Omental fat pad (tissue), 3 donors: ENCODE measurements at regions not wholly inside any gene's neighbourhood (a gene's known extent, or its start where the extent isn't known, plus 50 kb on each side); places are given as distances from the start of the nearest gene placed in this dataset.
"Not testable (repeated sequence)": the region's sequence is repeated elsewhere in the genome, so short reads cannot be mapped to it uniquely, and the experiment has no call there.

Experiments used
- ATAC-seq: fragments of 150-250 bp; one replicate; pipeline ENCODE4 v1.9.1; 2016; ENCODE audit warnings: mild to moderate bottlenecking, moderate library complexity; ENCODE audit not compliant: low FRiP score
- DNase-seq: peaks from one replicate; pipeline ENCODE4 v3.0.0-alpha.2; 2019; ENCODE audit warnings: low spot score
- TF ChIP-seq, protein P1 (sequence below), 3 donors: fragments of 450-650 bp; IDR thresholded peaks; one replicate each; pipeline ENCODE4 v1.5.1; 2016 to 2017; ENCODE audit warnings: antibody characterized with exemption in 3 of 3, mild to moderate bottlenecking in 3 of 3, moderate library complexity in 2 of 3

DNA sequence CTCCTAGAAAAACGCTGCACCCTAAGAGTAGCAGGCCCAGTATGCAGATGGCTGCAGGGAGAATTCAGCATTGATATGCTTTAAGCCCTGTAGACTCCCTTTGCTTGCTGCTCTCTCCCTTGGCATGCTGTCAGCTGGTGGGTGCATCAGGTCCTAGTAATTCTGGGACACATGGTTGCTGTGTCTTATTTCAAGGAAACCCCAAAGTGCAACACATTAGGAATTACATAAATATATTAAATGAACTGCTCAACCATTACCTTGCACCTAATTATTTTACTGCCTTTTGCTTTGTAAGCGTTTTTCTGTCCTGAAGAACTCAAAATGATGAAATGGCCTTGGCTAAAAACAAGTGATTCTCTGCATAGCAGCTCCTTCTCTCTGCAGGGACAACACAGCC is 516.3 kb downstream of the ZIC3 start:
- DNase-seq (no peak), ATAC-seq (no peak)
- TF ChIP-seq, protein P1, sequence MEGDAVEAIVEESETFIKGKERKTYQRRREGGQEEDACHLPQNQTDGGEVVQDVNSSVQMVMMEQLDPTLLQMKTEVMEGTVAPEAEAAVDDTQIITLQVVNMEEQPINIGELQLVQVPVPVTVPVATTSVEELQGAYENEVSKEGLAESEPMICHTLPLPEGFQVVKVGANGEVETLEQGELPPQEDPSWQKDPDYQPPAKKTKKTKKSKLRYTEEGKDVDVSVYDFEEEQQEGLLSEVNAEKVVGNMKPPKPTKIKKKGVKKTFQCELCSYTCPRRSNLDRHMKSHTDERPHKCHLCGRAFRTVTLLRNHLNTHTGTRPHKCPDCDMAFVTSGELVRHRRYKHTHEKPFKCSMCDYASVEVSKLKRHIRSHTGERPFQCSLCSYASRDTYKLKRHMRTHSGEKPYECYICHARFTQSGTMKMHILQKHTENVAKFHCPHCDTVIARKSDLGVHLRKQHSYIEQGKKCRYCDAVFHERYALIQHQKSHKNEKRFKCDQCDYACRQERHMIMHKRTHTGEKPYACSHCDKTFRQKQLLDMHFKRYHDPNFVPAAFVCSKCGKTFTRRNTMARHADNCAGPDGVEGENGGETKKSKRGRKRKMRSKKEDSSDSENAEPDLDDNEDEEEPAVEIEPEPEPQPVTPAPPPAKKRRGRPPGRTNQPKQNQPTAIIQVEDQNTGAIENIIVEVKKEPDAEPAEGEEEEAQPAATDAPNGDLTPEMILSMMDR (IDR thresholded peaks at IDR 0.05): no peak

DNA sequence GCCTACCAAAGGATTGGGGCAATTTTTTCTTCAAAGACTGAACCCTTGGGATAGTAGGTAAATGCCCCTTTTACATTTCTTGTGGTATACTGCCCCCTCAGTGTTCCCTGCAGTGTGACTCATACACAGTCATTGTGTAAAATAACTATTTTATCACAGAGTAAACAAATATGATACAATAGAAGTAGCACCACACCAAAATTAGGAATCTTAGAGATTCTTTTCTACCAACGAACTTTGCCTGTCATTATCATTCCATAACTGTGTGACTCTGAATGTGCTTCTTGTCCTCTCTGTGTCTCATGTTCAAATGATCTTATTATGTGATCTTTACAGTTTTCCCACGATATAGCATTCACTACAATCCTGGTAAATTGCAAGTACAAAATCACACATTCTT is 517.0 kb downstream of the ZIC3 start:
- no peak for ATAC-seq
- no peak for DNase-seq
- TF ChIP-seq, protein P1 (IDR thresholded peaks at IDR 0.05): no peak

DNA sequence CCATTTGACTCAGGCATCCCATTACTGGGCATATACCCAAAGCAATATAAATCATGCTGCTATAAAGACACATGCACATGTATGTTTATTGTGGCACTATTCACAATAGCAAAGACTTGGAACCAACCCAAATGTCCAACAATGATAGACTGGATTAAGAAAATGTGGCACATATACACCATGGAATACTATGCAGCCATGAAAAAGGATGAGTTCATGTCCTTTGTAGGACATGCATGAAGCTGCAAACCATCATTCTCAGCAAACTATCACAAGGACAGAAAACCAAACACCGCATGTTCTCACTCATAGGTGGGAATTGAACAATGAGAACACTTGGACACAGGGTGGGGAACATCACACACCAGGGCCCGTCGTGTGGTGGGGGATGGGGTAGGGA is 545.0 kb downstream of the ZIC3 start:
- not testable (repeated sequence) for DNase-seq, ATAC-seq

DNA sequence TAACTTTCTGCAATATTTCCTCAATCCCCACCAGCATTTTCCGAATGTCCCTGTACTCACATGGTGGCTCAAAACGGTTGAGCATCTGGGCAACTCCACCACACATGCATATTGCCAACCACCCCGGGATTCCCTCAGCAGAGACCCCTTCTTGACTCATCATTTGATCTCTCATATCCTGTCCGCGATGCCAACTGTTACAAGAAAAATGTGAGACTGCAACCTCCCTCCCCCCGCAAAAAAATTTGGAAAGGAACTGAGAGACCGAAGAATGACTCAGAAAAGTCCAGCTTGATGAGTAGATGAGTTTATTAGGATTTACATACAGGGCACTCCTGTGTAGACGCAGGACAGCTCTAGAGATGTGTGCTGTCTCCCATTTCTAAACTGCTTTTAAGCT is 561.4 kb downstream of the ZIC3 start:
- no peak for ATAC-seq
- TF ChIP-seq, protein P1 (IDR thresholded peaks at IDR 0.05): no peak
- no peak for DNase-seq

DNA sequence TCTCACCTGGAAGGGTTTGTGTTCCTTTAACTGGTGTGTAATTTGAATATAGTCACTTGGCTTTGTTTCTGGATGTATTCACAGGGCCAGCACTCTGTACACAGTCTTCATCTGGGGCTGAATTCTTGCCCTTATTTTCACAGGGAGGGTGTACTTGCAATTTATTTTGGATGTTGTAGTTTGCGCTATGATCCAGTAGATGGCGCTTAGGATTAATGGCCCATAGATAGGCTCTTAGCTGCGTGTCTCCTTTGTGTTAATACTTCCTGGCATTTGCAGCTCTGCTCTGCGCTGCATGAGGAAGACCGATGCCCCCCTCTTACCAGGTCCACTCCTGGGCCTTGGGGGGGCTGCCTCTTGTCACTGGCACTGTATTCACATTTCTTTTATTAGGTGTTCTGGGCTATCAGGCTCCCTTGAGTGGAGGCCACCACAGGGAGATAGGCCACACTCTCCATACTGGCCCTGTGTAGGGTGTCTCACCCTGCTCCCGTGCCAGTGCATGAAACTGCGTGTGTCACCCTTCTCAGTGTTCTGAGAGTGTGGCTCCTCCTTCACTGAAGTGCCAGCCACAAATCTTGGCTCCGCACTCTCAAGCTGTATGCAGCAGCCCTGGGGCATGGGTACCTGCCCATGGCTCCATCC is 562.2 kb downstream of the ZIC3 start:
- DNase-seq: no peak
- peak; percentile 65 for ATAC-seq
- TF ChIP-seq, protein P1 (IDR thresholded peaks at IDR 0.05): peak in 1 of 3 donors; percentile 19

DNA sequence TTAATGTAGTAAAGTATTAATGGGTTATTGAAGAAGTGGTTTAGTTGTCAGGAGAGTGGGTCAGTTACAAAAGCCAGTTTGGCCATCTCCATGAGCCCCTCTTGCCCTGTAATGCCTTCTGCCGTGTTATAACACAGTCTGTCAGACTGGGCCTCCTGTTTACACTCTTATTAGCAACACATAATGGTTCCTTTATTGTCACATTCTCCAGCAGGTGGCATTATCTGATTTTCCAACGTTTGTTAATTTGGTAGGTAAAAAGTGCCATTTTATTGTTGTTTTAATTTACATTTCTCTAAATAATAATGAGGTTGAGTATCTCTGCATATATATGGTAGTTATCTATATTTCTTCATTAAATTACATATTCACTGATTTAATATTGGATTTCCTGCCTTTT is 560.8 kb downstream of the FGF13 start:
- ATAC-seq: no peak
- DNase-seq: no peak
- TF ChIP-seq, protein P1 (IDR thresholded peaks at IDR 0.05): no peak

DNA sequence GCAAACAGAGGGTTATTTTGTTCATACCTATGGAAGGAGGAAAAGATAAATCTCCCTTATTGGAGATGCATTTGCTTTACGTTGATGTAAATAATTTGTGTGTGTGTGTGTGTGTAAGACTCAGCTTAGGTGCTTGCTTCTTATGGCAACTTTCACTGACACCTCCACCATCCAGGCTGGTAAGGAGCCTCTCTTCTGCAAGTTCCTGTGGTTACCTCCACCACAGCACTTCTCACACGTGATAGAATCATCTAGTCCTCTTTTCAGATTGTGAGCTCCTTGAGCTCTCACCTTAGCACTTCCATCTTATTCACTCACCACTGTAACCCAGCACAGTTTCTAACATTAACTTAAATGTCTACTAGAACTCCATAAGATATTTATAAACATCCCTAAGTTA is 553.7 kb downstream of the FGF13 start:
- TF ChIP-seq, protein P1 (IDR thresholded peaks at IDR 0.05): no peak
- ATAC-seq (no peak), DNase-seq (no peak)
